GM12873 (cell line): ENCODE measurements at regions not wholly inside any gene's neighbourhood (a gene's known extent, or its start where the extent isn't known, plus 50 kb on each side); places are given as distances from the start of the nearest gene placed in this dataset.
A peak's percentile ranks its signal among the peaks of the same experiment; 100 is the strongest.

ENCODE experiments used
- TF ChIP-seq, protein P1 (sequence below): IDR thresholded peaks from 2 replicates; pipeline ENCODE4 v1.5.1; 2012; ENCODE audit warnings: low read depth, mild to moderate bottlenecking, moderate library complexity, low read length, control low read depth; ENCODE audit not compliant: insufficient read depth; ENCODE audit errors: missing control alignments

DNA sequence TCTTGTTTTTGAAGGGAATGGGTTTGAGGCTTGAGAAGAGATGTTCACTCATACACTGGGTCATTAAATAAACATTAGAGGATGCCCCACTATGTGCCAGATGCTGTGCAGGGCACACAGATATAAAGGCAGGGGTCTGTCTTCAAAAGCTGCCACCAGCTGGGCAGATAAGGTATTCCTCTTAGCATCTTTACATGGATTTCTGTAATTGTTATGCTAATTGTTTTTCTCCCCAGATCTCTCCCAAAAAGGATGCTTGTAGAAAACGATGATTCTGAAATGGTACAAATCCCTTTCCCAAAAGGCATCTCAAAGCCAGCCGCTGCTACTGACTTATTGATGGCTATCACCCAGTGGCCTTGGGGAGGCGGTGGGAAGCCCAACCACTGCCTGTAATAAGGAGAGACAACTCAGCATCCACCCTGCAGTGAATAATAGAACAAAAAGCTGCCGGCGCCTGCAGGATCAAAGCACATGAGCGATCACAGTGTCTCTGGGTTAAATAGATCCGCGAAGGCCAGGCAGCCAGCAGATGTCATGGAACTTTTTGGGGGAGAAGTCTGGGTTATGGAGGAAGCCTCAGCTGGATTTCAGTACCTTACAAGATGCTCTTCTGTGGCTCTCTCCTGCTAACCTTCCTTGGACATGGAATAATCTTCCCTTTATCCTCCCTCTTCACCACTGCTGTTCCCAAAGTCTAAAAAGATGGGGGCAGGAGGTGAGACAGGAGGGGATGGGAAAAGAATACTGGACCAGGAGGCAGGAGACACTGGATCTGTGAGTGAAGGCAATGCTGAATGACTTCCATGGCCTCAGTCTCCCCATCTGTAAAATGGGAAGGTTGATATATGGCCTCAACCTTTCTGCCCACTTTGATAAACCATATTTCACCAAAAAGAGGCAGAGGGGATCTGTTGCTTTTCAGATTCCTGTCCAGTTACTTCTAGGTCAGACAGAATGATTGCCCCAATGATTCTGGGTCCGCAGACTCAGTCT lies 54.8 kb upstream of the CD34 start:
- TF ChIP-seq, protein P1, sequence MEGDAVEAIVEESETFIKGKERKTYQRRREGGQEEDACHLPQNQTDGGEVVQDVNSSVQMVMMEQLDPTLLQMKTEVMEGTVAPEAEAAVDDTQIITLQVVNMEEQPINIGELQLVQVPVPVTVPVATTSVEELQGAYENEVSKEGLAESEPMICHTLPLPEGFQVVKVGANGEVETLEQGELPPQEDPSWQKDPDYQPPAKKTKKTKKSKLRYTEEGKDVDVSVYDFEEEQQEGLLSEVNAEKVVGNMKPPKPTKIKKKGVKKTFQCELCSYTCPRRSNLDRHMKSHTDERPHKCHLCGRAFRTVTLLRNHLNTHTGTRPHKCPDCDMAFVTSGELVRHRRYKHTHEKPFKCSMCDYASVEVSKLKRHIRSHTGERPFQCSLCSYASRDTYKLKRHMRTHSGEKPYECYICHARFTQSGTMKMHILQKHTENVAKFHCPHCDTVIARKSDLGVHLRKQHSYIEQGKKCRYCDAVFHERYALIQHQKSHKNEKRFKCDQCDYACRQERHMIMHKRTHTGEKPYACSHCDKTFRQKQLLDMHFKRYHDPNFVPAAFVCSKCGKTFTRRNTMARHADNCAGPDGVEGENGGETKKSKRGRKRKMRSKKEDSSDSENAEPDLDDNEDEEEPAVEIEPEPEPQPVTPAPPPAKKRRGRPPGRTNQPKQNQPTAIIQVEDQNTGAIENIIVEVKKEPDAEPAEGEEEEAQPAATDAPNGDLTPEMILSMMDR = peak; percentile 8

DNA sequence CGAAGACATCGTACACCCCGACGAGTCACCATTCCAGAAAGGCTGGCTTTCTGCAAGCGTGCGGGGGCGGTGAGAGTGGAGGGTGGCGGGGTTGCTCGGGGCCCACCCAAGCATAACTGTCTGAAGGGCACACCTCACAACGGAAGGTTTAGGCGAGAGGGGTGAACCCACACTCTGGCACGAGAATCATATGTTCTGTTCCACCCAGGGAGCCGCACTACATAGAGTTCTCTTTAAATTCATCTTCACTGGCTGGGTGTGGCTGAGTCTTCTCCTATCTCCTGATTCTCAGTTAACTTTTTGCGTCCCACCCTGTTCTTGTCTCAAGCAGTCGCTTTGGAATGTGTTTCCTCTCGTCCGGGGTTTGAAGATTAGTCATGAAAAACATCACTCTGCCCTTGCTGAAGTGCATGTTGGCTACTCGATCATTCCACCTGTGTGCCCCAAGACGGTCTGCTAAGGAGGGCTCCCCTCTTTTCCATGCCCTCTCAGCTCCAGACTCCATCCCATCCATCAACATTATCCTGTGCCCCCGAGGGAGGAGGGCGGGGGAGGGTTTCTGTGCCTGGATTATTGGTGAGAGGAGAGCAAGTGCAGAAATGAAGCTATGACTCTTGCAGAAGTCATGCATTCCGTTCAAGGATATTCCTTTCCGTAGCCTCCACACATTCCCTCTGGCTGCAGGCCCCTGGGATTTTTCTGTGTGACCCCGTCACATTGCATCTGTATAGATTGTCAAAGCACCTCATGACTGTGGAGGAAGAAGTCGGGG lies 53.5 kb upstream of the CD34 start:
- TF ChIP-seq, protein P1 = no peak

DNA sequence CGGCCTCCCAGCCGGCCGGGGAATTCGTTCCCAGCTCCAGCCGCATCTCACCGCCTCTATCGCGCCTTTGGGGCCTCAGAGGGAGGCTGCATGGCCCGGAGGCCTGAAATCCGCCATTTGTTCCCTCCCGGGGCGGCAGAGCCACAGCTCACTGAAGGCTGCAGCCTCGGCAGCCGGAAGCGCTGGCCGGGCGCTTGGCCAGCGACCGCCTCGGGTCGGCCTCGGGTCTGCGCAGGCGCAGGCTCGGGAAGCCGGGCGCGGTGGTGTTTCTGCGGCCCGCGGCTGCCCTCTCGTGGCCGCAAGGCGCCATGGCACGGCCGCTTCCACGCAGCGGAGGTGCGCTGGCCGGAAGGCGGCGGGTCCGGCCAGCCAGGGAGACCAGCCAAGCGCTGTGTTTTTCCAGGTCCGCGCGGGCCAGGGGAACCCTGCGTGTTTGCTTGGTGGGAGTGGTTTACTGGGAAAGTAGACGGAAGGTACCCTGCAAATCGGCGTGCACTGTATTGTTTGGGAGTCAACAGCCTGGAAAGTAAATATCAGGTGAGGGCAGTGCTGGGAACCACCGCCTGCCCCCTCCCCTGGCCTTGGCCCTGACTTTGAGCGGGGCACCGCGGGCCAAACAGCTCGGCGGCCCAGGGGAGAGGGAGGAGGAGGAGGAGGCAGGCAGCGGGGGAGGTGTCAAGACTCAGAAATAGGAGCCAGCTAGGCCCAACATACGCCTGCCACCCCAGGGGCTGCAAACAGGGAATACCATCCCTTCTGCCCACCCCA lies 52.7 kb upstream of the CD34 start:
- TF ChIP-seq, protein P1 = peak; percentile 93

DNA sequence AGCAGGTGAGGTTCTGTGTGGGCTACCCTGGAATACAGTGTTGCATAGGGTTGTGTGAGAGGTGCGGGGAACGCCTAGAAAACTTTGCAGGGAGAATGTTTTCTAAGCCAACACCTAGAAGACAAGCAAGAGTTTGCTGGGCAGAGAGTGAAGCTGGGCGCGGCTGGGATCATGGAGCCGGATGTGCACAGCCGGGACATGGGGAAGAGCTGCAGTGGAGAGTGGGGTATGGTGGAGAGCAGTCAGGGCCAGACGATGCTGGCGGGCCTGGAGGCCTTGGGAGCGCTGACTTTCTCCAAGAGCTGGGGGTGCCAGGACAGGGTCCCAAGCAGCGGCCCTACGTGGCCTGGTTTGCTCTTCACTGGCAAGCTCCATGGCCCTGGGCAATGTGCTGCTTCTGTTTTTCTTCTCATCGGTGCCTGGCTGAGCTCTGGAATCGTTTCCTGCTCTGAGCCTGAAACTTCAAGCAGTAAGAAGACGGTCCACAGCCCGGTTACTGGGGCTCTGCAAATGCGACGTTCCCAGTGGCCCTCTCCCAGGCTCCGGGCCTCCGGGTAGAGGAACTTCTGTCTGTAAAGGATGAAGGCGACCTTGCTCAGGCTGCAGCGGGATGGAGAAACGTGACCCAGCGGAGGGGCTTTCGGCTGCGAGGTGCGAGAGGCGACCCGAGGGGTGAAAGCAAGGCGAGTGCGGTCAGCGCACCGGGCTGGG lies 51.9 kb upstream of the CD34 start:
- TF ChIP-seq, protein P1 = no peak
